ENCODE measurements at regions not wholly inside any gene's neighbourhood (a gene's known extent, or its start where the extent isn't known, plus 50 kb on each side); places are given as distances from the start of the nearest gene placed in this dataset.

DNA sequence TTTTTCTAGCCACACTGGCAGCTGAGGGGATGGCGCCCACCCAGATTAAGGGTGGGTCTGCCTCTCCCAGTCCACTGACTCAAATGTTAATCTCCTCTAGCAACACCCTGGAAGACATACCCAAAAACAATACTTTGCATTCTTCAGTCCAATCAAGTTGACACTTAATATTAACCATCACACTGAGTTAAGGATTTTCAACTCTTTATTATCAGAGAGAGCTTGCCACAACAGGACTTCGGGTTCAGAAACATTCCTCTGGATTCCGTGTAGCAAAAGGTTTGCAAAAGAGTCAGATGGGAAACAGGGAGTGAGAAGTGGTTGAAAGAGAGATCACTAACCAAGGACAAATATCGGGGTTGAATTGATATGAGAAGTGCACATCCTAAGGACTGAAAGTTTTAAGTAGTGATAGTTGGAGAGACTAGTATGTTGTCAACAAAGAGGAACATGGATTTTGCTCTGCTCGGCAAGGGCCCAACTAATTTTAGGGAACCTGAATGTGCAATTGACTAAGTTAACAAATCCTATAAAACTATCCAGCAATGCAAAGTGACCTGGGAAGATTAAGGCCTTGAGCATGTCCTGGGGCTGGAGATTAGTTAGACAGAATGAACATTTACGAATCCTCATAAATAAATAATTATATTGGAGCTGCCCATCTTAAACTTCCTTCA, 137.0 kb upstream of the TENT5A start:
- TF ChIP-seq, protein P1, sequence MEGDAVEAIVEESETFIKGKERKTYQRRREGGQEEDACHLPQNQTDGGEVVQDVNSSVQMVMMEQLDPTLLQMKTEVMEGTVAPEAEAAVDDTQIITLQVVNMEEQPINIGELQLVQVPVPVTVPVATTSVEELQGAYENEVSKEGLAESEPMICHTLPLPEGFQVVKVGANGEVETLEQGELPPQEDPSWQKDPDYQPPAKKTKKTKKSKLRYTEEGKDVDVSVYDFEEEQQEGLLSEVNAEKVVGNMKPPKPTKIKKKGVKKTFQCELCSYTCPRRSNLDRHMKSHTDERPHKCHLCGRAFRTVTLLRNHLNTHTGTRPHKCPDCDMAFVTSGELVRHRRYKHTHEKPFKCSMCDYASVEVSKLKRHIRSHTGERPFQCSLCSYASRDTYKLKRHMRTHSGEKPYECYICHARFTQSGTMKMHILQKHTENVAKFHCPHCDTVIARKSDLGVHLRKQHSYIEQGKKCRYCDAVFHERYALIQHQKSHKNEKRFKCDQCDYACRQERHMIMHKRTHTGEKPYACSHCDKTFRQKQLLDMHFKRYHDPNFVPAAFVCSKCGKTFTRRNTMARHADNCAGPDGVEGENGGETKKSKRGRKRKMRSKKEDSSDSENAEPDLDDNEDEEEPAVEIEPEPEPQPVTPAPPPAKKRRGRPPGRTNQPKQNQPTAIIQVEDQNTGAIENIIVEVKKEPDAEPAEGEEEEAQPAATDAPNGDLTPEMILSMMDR (IDR thresholded peaks at IDR 0.05): no peak
- TF ChIP-seq EZH2phosphoT487 (IDR thresholded peaks at IDR 0.05): no peak
- TF ChIP-seq EZH2 (IDR thresholded peaks at IDR 0.05): no peak

Data from neural progenitor cell (in vitro differentiated cells).